Loucy (cell line): ENCODE measurements at regions not wholly inside any gene's neighbourhood (a gene's known extent, or its start where the extent isn't known, plus 50 kb on each side); places are given as distances from the start of the nearest gene placed in this dataset.

Experiments used
- H2AFZ ChIP-seq: fragments of 200-600 bp; sonication (generic); 2 replicates; pipeline ENCODE4 v1.6.0; 2016; ENCODE audit warnings: antibody characterized with exemption, mild to moderate bottlenecking, low read length, moderate library complexity
- H3F3A ChIP-seq: fragments of 200-600 bp; 2 replicates; pipeline ENCODE4 v1.6.0; 2016; ENCODE audit warnings: antibody characterized with exemption, low read depth, mild to moderate bottlenecking
- H3K27me3 ChIP-seq: fragments of 200-600 bp; sonication (generic); 2 replicates; pipeline ENCODE4 v1.6.1; 2014; ENCODE audit warnings: low read length, mild to moderate bottlenecking; ENCODE audit not compliant: insufficient read depth, poor library complexity, severe bottlenecking
- H3K36me3 ChIP-seq: fragments of 200-600 bp; sonication (generic); 2 replicates; pipeline ENCODE4 v1.6.1; 2016; ENCODE audit warnings: low read length; ENCODE audit not compliant: insufficient read depth
- H3K4me1 ChIP-seq: fragments of 200-600 bp; sonication (generic); 2 replicates; pipeline ENCODE4 v1.5.1; 2014; ENCODE audit warnings: low read length, mild to moderate bottlenecking; ENCODE audit not compliant: insufficient read depth, poor library complexity, severe bottlenecking
- H3K4me2 ChIP-seq: fragments of 200-600 bp; sonication (generic); 2 replicates; pipeline ENCODE4 v1.6.0; 2014; ENCODE audit warnings: antibody characterized with exemption, low read length, low read depth, mild to moderate bottlenecking; ENCODE audit not compliant: poor library complexity, severe bottlenecking
- H3K4me3 ChIP-seq: fragments of 200-600 bp; sonication (generic); 2 replicates; pipeline ENCODE4 v1.5.1; 2014; ENCODE audit warnings: low read length, mild to moderate bottlenecking, mixed read lengths; ENCODE audit not compliant: poor library complexity, severe bottlenecking
- H3K79me2 ChIP-seq: fragments of 200-600 bp; sonication (generic); 2 replicates; pipeline ENCODE4 v1.6.1; 2014; ENCODE audit warnings: low read length; ENCODE audit not compliant: insufficient read depth
- H3K9ac ChIP-seq: fragments of 200-600 bp; sonication (generic); 2 replicates; pipeline ENCODE4 v1.6.0; 2014; ENCODE audit warnings: mild to moderate bottlenecking, low read depth, low read length, moderate library complexity; ENCODE audit not compliant: poor library complexity, severe bottlenecking
- H3K9me2 ChIP-seq: fragments of 200-600 bp; sonication (generic); replicated peaks from 2 replicates; pipeline ENCODE4 v1.6.1; 2016; ENCODE audit warnings: low read depth, low read length, mixed read lengths
- H3K9me3 ChIP-seq: fragments of 200-600 bp; sonication (generic); 2 replicates; pipeline ENCODE4 v1.6.1; 2014; ENCODE audit warnings: mild to moderate bottlenecking, antibody characterized with exemption, low read length, low read depth; ENCODE audit not compliant: insufficient read depth
- H4K20me1 ChIP-seq: fragments of 200-600 bp; sonication (generic); 2 replicates; pipeline ENCODE4 v1.6.0; 2014; ENCODE audit warnings: antibody characterized with exemption, low read length, mild to moderate bottlenecking; ENCODE audit not compliant: insufficient read depth, poor library complexity, severe bottlenecking
- CTCF ChIP-seq: fragments of 200-600 bp; sonication (generic); conservative IDR thresholded peaks from 2 replicates; pipeline ENCODE4 v1.5.1; 2014; ENCODE audit warnings: mild to moderate bottlenecking, antibody characterized with exemption, low read length
- EZH2phosphoT487 ChIP-seq: fragments of 200-600 bp; IDR thresholded peaks from 2 replicates; pipeline ENCODE4 v1.6.1; 2018; ENCODE audit warnings: antibody characterized with exemption, mild to moderate bottlenecking, moderate library complexity, borderline replicate concordance

GRCh38 chr15:58329211-58329610 lies 102.6 kb upstream of the LIPC start:
- Histone ChIP-seq H2AFZ (no peak overlapping the region), H3K4me2 (no peak overlapping the region), H3K9ac (no peak overlapping the region), H3K4me1 (peaks cover 34% of the 10 kb centered on the region), H4K20me1 (no peaks in the 10 kb centered on the region), H3K36me3 (no peaks in the 10 kb centered on the region), H3K4me3 (no peak overlapping the region), H3K27me3 (no peaks in the 10 kb centered on the region), H3K9me3 (peaks cover 7% of the 10 kb centered on the region; the same call in 1 of the 2 replicates), H3K9me2 (no peaks in the 10 kb centered on the region), H3K79me2 (no peaks in the 10 kb centered on the region), H3F3A (0 out of 2 replicates have a peak, but pooled peaks cover 3% of the 10 kb centered on the region)
- no peak for TF ChIP-seq EZH2phosphoT487
- TF ChIP-seq CTCF, result no peak

GRCh38 chr15:58329781-58330671 lies 101.8 kb upstream of the LIPC start:
- peak overlapping the region; percentile 62 for H3K4me2 ChIP-seq
- no peak overlapping the region for H2AFZ ChIP-seq

More at GRCh38 chr15:58329781-58330671, 101.8 kb upstream of the LIPC start:
- Histone ChIP-seq H3K27me3 (no peaks in the 10 kb centered on the region), H3K36me3 (no peaks in the 10 kb centered on the region), H3K4me1 (peaks cover 34% of the 10 kb centered on the region), H3K79me2 (no peaks in the 10 kb centered on the region), H3K9me2 (no peaks in the 10 kb centered on the region), H3K9ac (peak overlapping the region; percentile 18), H3K4me3 (no peak overlapping the region), H4K20me1 (no peaks in the 10 kb centered on the region), H3K9me3 (peaks cover 7% of the 10 kb centered on the region; the same call in 1 of the 2 replicates), H3F3A (0 out of 2 replicates have a peak, but pooled peaks cover 3% of the 10 kb centered on the region)
- TF ChIP-seq EZH2phosphoT487 (no peak), CTCF (no peak)
